ENCODE measurements at regions not wholly inside any gene's neighbourhood (a gene's known extent, or its start where the extent isn't known, plus 50 kb on each side); places are given as distances from the start of the nearest gene placed in this dataset.

DNA sequence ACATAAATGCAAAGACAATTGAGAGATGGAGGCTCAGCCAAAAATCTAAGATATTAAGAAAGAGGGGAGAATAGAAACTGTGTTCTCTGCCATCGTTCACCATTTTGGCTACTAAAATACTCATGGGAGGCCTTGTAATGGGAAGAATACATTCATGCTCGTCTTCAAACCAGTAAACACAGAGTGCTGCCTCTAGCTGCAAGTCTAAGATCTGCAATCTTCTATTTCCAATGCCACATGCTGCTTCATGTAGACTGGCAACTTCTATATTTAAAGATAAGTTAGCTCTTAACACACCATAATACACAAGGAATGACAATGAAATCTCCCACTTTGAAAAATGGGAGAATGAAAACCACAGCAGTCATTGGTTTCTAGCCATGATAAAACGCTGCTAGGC, 387.3 kb downstream of the HS3ST3B1 start:
- peaks cover 10% of the 10 kb centered on the region for H3K36me3 Mint-ChIP-seq
- H3K4me1 Mint-ChIP-seq: no peaks in the 10 kb centered on the region
- TF ChIP-seq, protein P1, sequence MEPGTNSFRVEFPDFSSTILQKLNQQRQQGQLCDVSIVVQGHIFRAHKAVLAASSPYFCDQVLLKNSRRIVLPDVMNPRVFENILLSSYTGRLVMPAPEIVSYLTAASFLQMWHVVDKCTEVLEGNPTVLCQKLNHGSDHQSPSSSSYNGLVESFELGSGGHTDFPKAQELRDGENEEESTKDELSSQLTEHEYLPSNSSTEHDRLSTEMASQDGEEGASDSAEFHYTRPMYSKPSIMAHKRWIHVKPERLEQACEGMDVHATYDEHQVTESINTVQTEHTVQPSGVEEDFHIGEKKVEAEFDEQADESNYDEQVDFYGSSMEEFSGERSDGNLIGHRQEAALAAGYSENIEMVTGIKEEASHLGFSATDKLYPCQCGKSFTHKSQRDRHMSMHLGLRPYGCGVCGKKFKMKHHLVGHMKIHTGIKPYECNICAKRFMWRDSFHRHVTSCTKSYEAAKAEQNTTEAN (CRISPR knock-in tag; IDR thresholded peaks at IDR 0.05): no peak
- TF ChIP-seq ESRRA (CRISPR knock-in tag; IDR thresholded peaks at IDR 0.05; ENCODE audit: borderline replicate concordance) (no peak), ELF4 (CRISPR knock-in tag; IDR thresholded peaks at IDR 0.05; ENCODE audit: low read depth) (no peak), TEAD1 (CRISPR knock-in tag; IDR thresholded peaks at IDR 0.05) (no peak), MXD4 (CRISPR knock-in tag; IDR thresholded peaks at IDR 0.05; ENCODE audit: borderline replicate concordance) (no peak), TP53 (CRISPR knock-in tag; IDR thresholded peaks at IDR 0.05) (no peak), ZNF317 (CRISPR knock-in tag; IDR thresholded peaks at IDR 0.05; ENCODE audit: borderline replicate concordance, low read depth) (no peak), ARID4B (CRISPR knock-in tag; IDR thresholded peaks at IDR 0.05; ENCODE audit: borderline replicate concordance) (no peak)
- ChIA-PET CTCF (interaction anchor here (0.5 to 1.0 kb wide), 7 partner anchors 12 to 227 kb away, joined by 3 to 7 read pairs (median 3); no protein-coding TSS in a partner anchor), POLR2A (no interaction called here)
- H3K27ac Mint-ChIP-seq: no peak overlapping the region
- H3K4me3 Mint-ChIP-seq: no peak overlapping the region
- H3K27me3 Mint-ChIP-seq (ENCODE audit: low read depth): no peaks in the 10 kb centered on the region
- ATAC-seq (peak; percentile 39; the same call in 1 of the 2 replicates), DNase-seq (ENCODE audit: low spot score) (no peak)
- H3K9me3 Mint-ChIP-seq: peaks cover 39% of the 10 kb centered on the region

DNA sequence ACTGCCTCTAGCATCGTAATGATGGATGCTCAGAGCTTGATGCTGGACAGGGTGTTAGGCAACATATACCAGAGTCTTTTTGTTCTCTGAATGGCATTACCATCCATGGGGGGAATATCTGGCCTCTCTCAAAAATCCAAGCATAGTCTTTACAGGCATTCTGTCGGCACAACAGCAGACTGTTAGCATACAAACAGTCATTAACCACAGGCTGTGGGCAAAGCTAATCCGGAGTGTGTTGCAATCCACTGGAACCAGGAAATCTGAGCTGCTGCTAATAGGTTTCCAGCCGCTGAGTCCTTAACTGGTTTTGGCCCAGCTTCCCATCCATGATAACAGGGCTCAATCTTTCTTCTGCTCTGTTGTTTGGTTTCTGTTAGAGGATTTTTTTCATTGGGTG, 371.9 kb downstream of the HS3ST3B1 start:
- ATAC-seq (peak; percentile 65), DNase-seq (ENCODE audit: low spot score) (peak; percentile 12)
- ChIA-PET CTCF (interaction anchor here (1.0 kb wide), 1 partner anchor 15 kb away, joined by 3 read pairs; no protein-coding TSS in a partner anchor), POLR2A (no interaction called here)
- H3K4me3 Mint-ChIP-seq: no peak overlapping the region
- no peak for TF ChIP-seq ELF4 (CRISPR knock-in tag; IDR thresholded peaks at IDR 0.05; ENCODE audit: low read depth)
- no peak for TF ChIP-seq RELA (CRISPR knock-in tag; IDR thresholded peaks at IDR 0.05; ENCODE audit: borderline replicate concordance)
- no peak for TF ChIP-seq RORB (CRISPR knock-in tag; IDR thresholded peaks at IDR 0.05)
- TF ChIP-seq KAT7 (CRISPR knock-in tag; IDR thresholded peaks at IDR 0.05; ENCODE audit: borderline replicate concordance): no peak
- TF ChIP-seq, protein P2, sequence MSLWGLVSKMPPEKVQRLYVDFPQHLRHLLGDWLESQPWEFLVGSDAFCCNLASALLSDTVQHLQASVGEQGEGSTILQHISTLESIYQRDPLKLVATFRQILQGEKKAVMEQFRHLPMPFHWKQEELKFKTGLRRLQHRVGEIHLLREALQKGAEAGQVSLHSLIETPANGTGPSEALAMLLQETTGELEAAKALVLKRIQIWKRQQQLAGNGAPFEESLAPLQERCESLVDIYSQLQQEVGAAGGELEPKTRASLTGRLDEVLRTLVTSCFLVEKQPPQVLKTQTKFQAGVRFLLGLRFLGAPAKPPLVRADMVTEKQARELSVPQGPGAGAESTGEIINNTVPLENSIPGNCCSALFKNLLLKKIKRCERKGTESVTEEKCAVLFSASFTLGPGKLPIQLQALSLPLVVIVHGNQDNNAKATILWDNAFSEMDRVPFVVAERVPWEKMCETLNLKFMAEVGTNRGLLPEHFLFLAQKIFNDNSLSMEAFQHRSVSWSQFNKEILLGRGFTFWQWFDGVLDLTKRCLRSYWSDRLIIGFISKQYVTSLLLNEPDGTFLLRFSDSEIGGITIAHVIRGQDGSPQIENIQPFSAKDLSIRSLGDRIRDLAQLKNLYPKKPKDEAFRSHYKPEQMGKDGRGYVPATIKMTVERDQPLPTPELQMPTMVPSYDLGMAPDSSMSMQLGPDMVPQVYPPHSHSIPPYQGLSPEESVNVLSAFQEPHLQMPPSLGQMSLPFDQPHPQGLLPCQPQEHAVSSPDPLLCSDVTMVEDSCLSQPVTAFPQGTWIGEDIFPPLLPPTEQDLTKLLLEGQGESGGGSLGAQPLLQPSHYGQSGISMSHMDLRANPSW (CRISPR knock-in tag; conservative IDR thresholded peaks at IDR 0.05; ENCODE audit: low read depth): no peak
- TF ChIP-seq NFYB (CRISPR knock-in tag; conservative IDR thresholded peaks at IDR 0.05; ENCODE audit: low read depth): no peak
- TF ChIP-seq AFF4 (CRISPR knock-in tag; IDR thresholded peaks at IDR 0.05; ENCODE audit: borderline replicate concordance): no peak
- no peak for TF ChIP-seq ZBTB21 (CRISPR knock-in tag; IDR thresholded peaks at IDR 0.05; ENCODE audit: borderline replicate concordance)
- peaks cover 4% of the 10 kb centered on the region; the same call in 1 of the 2 replicates for H3K4me1 Mint-ChIP-seq
- peaks cover 9% of the 10 kb centered on the region for H3K9me3 Mint-ChIP-seq
- H3K27me3 Mint-ChIP-seq (ENCODE audit: low read depth): peaks cover 4% of the 10 kb centered on the region
- peaks cover 3% of the 10 kb centered on the region for H3K36me3 Mint-ChIP-seq
- no peak overlapping the region for H3K27ac Mint-ChIP-seq

All from WTC11 (cell line).